OCI-LY7 (cell line): ENCODE measurements at regions not wholly inside any gene's neighbourhood (a gene's known extent, or its start where the extent isn't known, plus 50 kb on each side); places are given as distances from the start of the nearest gene placed in this dataset.

Experiments
- CTCF ChIP-seq: fragments of 200-600 bp; sonication (generic); conservative IDR thresholded peaks from 2 replicates; pipeline ENCODE4 v1.5.1; 2014; ENCODE audit warnings: mild to moderate bottlenecking, antibody characterized with exemption, low read length, moderate library complexity, mixed read lengths
- EZH2phosphoT487 ChIP-seq: fragments of 200-600 bp; sonication (generic); IDR thresholded peaks from 2 replicates; pipeline ENCODE4 v1.6.1; 2018; ENCODE audit warnings: low read depth, borderline replicate concordance, mild to moderate bottlenecking, mixed run types, antibody characterized with exemption, low read length, moderate library complexity, mixed read lengths

DNA sequence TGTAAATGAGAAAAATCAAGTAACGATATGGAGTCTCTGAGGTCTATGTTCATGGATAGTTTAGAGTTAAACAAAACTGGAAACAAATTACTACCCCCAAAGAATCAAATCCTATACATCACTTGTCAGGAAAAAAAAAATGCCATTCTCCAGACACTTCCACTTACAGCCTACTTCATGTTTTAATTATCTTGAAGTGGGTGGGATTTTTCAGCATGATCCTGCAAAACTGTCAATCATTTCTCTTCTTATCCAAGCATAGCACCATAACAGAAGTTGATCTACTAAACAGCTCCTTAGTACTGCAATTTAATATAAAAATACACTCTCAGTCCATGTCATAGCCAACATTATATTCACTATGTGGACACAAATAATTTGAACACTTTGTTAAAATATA is 833.9 kb downstream of the TUSC7 start:
- TF ChIP-seq CTCF (no peak), EZH2phosphoT487 (no peak)
